ENCODE measurements at regions not wholly inside any gene's neighbourhood (a gene's known extent, or its start where the extent isn't known, plus 50 kb on each side); places are given as distances from the start of the nearest gene placed in this dataset.

DNA sequence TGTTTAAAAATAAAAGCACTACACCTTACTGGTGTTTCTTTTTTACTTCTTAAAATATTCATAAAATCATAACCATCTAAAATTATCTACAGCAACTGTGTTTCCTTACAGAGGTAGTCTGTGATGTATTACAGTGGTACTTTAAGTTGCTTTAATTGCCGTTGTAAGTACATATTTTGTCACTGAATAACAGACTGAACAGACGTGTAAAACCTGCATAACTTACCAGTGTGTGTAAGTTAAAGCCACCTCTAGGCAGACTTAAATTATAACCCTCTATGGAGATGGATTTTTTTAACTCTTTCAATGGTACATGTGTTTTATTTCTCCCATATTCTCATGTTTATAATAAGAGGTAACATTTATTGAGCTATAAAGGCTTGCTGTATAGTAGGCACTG is 166.8 kb downstream of the NR4A2 start:
- Histone ChIP-seq H3K4me3 (ENCODE audit: low read depth, low read length) (no peak overlapping the region), H3K4me1 (ENCODE audit: control insufficient read depth, insufficient read depth, low read length) (no peaks in the 10 kb centered on the region), H3K36me3 (ENCODE audit: control insufficient read depth in 2 of 2, insufficient read depth in 1 of 2, low read length in 2 of 2) (no peaks in the 10 kb centered on the region), H3K9me3 (ENCODE audit: control insufficient read depth, insufficient read depth, low read depth, low read length) (no peaks in the 10 kb centered on the region), H3K27ac (ENCODE audit: extremely low read depth, low read depth, low read length) (no peak overlapping the region)
- CTCF ChIA-PET, result interaction anchor here (0.6 kb wide), 1 partner anchor 8 kb away, joined by 4 read pairs; no protein-coding TSS in a partner anchor
- TF ChIP-seq WT1 (tag by site-specific recombination; IDR thresholded peaks at IDR 0.05) (no peak), ZNF768 (tag by site-specific recombination; IDR thresholded peaks at IDR 0.05) (no peak)
- POLR2A ChIA-PET, result no interaction called here

GRCh38 chr2:156164091-156164720 is 168.3 kb downstream of the NR4A2 start:
- Histone ChIP-seq H3K27ac (ENCODE audit: extremely low read depth, low read depth, low read length) (no peak overlapping the region), H3K4me3 (ENCODE audit: low read depth, low read length) (no peak overlapping the region), H3K4me1 (ENCODE audit: control insufficient read depth, insufficient read depth, low read length) (no peaks in the 10 kb centered on the region), H3K9me3 (ENCODE audit: control insufficient read depth, insufficient read depth, low read depth, low read length) (no peaks in the 10 kb centered on the region), H3K36me3 (ENCODE audit: control insufficient read depth in 2 of 2, insufficient read depth in 1 of 2, low read length in 2 of 2) (no peaks in the 10 kb centered on the region)
- CTCF ChIA-PET, result interaction anchor here (0.6 kb wide), 1 partner anchor 30 kb away, joined by 3 read pairs; no protein-coding TSS in a partner anchor
- POLR2A ChIA-PET, result no interaction called here
- TF ChIP-seq ZNF202 (tag by site-specific recombination; IDR thresholded peaks at IDR 0.05; ENCODE audit: borderline replicate concordance), result no peak
- no peak for TF ChIP-seq ZNF2 (tag by site-specific recombination; IDR thresholded peaks at IDR 0.05)
- no peak for TF ChIP-seq ZNF621 (tag by site-specific recombination; IDR thresholded peaks at IDR 0.05)
- no peak for TF ChIP-seq ZNF404 (tag by site-specific recombination; IDR thresholded peaks at IDR 0.05)
- TF ChIP-seq ZNF433 (tag by site-specific recombination; IDR thresholded peaks at IDR 0.05; ENCODE audit: low read depth), result no peak
- no peak for TF ChIP-seq OVOL3 (tag by site-specific recombination; IDR thresholded peaks at IDR 0.05)
- TF ChIP-seq SCRT2 (tag by site-specific recombination; IDR thresholded peaks at IDR 0.05), result no peak
- TF ChIP-seq, protein P1, sequence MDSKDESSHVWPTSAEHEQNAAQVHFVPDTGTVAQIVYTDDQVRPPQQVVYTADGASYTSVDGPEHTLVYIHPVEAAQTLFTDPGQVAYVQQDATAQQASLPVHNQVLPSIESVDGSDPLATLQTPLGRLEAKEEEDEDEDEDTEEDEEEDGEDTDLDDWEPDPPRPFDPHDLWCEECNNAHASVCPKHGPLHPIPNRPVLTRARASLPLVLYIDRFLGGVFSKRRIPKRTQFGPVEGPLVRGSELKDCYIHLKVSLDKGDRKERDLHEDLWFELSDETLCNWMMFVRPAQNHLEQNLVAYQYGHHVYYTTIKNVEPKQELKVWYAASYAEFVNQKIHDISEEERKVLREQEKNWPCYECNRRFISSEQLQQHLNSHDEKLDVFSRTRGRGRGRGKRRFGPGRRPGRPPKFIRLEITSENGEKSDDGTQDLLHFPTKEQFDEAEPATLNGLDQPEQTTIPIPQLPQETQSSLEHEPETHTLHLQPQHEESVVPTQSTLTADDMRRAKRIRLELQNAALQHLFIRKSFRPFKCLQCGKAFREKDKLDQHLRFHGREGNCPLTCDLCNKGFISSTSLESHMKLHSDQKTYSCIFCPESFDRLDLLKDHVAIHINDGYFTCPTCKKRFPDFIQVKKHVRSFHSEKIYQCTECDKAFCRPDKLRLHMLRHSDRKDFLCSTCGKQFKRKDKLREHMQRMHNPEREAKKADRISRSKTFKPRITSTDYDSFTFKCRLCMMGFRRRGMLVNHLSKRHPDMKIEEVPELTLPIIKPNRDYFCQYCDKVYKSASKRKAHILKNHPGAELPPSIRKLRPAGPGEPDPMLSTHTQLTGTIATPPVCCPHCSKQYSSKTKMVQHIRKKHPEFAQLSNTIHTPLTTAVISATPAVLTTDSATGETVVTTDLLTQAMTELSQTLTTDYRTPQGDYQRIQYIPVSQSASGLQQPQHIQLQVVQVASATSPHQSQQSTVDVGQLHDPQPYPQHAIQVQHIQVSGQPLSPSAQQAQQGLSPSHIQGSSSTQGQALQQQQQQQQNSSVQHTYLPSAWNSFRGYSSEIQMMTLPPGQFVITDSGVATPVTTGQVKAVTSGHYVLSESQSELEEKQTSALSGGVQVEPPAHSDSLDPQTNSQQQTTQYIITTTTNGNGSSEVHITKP (tag by site-specific recombination; IDR thresholded peaks at IDR 0.05), result no peak
- TF ChIP-seq ZNF624 (tag by site-specific recombination; IDR thresholded peaks at IDR 0.05), result no peak

DNA sequence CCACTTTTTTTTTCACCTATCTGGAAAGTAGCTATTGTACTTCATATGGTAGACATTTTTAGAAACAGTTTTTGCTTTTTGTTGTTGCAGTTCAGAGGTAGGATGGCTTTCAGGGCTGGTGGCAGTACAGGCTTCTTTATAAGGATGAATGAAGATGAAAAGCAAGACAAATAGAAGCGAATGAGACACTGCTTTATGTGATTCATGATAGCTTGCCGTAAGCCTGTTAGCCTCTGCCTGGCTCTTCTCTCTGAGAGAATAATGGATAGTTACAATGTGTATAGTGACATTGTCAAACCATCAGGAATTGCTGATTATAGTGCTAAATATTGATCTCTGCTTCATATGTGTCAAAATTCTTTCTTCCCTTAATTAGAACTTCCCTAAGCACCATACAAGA is 173.7 kb downstream of the NR4A2 start:
- Histone ChIP-seq H3K4me3 (ENCODE audit: low read depth, low read length) (no peak overlapping the region), H3K9me3 (ENCODE audit: control insufficient read depth, insufficient read depth, low read depth, low read length) (no peaks in the 10 kb centered on the region), H3K4me1 (ENCODE audit: control insufficient read depth, insufficient read depth, low read length) (no peaks in the 10 kb centered on the region), H3K27ac (ENCODE audit: extremely low read depth, low read depth, low read length) (no peak overlapping the region), H3K36me3 (ENCODE audit: control insufficient read depth in 2 of 2, insufficient read depth in 1 of 2, low read length in 2 of 2) (no peaks in the 10 kb centered on the region)
- POLR2A ChIA-PET, result no interaction called here
- TF ChIP-seq ZNF132 (tag by site-specific recombination; IDR thresholded peaks at IDR 0.05; ENCODE audit: borderline replicate concordance) (no peak), SCRT1 (tag by site-specific recombination; IDR thresholded peaks at IDR 0.05; ENCODE audit: borderline replicate concordance) (no peak), ZNF610 (tag by site-specific recombination; IDR thresholded peaks at IDR 0.05; ENCODE audit: borderline replicate concordance) (no peak), MYNN (tag by site-specific recombination; IDR thresholded peaks at IDR 0.05; ENCODE audit: borderline replicate concordance) (no peak), HOXD13 (CRISPR knock-in tag; IDR thresholded peaks at IDR 0.05; ENCODE audit: borderline replicate concordance) (no peak), ZNF548 (tag by site-specific recombination; IDR thresholded peaks at IDR 0.05) (no peak), HOXA7 (CRISPR knock-in tag; IDR thresholded peaks at IDR 0.05; ENCODE audit: borderline replicate concordance) (no peak), ZNF473 (tag by site-specific recombination; IDR thresholded peaks at IDR 0.05) (no peak), ZNF707 (tag by site-specific recombination; IDR thresholded peaks at IDR 0.05) (no peak), ZFP69B (tag by site-specific recombination; IDR thresholded peaks at IDR 0.05) (no peak)
- TF ChIP-seq, protein P2, sequence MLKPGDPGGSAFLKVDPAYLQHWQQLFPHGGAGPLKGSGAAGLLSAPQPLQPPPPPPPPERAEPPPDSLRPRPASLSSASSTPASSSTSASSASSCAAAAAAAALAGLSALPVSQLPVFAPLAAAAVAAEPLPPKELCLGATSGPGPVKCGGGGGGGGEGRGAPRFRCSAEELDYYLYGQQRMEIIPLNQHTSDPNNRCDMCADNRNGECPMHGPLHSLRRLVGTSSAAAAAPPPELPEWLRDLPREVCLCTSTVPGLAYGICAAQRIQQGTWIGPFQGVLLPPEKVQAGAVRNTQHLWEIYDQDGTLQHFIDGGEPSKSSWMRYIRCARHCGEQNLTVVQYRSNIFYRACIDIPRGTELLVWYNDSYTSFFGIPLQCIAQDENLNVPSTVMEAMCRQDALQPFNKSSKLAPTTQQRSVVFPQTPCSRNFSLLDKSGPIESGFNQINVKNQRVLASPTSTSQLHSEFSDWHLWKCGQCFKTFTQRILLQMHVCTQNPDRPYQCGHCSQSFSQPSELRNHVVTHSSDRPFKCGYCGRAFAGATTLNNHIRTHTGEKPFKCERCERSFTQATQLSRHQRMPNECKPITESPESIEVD (tag by site-specific recombination; IDR thresholded peaks at IDR 0.05), result no peak
- CTCF ChIA-PET, result interaction anchor here (1.2 kb wide), 1 partner anchor 35 kb away, joined by 4 read pairs; no protein-coding TSS in a partner anchor
